ENCODE measurements at regions not wholly inside any gene's neighbourhood (a gene's known extent, or its start where the extent isn't known, plus 50 kb on each side); places are given as distances from the start of the nearest gene placed in this dataset.
A peak's percentile ranks its signal among the peaks of the same experiment; 100 is the strongest.

- no peak for DNase-seq
Measured at GRCh38 chr13:40440990-40441820, 225.2 kb downstream of the FOXO1 start.

GRCh38 chr13:40442231-40442630, 224.2 kb downstream of the FOXO1 start:
- no peak for DNase-seq

- DNase-seq, result no peak
Measured at GRCh38 chr13:40442826-40443225, 223.6 kb downstream of the FOXO1 start.

- no peak for DNase-seq
Measured at GRCh38 chr13:40444241-40444640, 222.2 kb downstream of the FOXO1 start.

- DNase-seq, result no peak
Measured at GRCh38 chr13:40445557-40445990, 220.9 kb downstream of the FOXO1 start.

GRCh38 chr13:40446365-40446764, 220.1 kb downstream of the FOXO1 start:
- peak; percentile 11 for DNase-seq

- DNase-seq, result no peak
Measured at GRCh38 chr13:40447857-40448256, 218.6 kb downstream of the FOXO1 start.

GRCh38 chr13:40452038-40452666, 214.3 kb downstream of the FOXO1 start:
- DNase-seq, result no peak

GRCh38 chr13:40452741-40453334, 213.6 kb downstream of the FOXO1 start:
- no peak for DNase-seq

- peak; percentile 46 for DNase-seq
Measured at GRCh38 chr13:40453351-40454021, 213.0 kb downstream of the FOXO1 start.

GRCh38 chr13:40456397-40456953, 210.0 kb downstream of the FOXO1 start:
- DNase-seq, result no peak

- no peak for DNase-seq
Measured at GRCh38 chr13:40456979-40457553, 209.4 kb downstream of the FOXO1 start.

- DNase-seq, result no peak
Measured at GRCh38 chr13:40457929-40458719, 208.3 kb downstream of the FOXO1 start.

- no peak for DNase-seq
Measured at GRCh38 chr13:40458720-40458990, 207.8 kb downstream of the FOXO1 start.

- DNase-seq, result peak; percentile 40
Measured at GRCh38 chr13:40460116-40460515, 206.3 kb downstream of the FOXO1 start.

- DNase-seq, result no peak
Measured at GRCh38 chr13:40464337-40465014, 202.0 kb downstream of the FOXO1 start.

- DNase-seq, result no peak
Measured at GRCh38 chr13:40465015-40465390, 201.4 kb downstream of the FOXO1 start.

- DNase-seq, result no peak
Measured at GRCh38 chr13:40466272-40466671, 200.2 kb downstream of the FOXO1 start.

- no peak for DNase-seq
Measured at GRCh38 chr13:40468227-40468838, 198.1 kb downstream of the FOXO1 start.

GRCh38 chr13:40469581-40470310, 196.7 kb downstream of the FOXO1 start:
- no peak for DNase-seq

All from fibroblast of skin of right biceps (primary cell).